ENCODE measurements at regions not wholly inside any gene's neighbourhood (a gene's known extent, or its start where the extent isn't known, plus 50 kb on each side); places are given as distances from the start of the nearest gene placed in this dataset.
"Not testable (repeated sequence)": the region's sequence is repeated elsewhere in the genome, so short reads cannot be mapped to it uniquely, and the experiment has no call there.

DNA sequence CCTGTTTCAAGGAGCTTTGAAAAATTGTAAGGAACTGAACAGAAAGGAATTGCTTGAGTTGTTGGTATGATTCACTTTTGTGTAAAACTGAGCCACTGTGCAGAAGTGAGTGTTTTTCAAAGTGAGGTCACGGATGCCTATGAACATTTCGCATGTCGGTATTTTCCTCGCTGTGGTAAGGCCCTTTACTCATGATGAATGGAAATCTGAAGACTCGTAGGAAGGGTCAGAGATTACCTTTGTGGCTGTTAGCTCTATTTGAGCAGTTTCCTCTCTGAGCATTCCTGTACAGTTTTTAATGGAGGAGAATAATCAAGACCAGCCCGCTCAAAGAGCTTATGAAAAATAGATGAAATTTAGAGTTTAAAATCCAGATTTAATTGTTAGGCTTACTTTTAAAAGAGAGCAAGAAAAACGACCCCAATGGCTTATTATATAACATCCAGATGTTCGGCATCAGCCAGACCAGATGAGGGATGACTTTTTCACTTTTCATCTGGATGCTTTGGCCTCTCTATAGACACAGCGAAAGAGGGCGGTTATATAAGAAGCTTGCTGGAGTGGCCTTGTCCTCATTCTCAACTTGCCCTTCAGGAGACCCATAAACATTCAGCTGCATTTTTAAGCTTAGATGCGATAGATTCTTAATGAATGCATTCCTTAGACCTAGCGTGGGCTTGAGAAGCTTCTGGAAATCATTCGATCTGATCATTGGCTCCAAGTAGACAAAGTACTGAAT lies 99.5 kb downstream of the CD83 start:
- no peak for DNase-seq (ENCODE audit: low read depth in 4 of 4, low spot score in 3 of 4)

DNA sequence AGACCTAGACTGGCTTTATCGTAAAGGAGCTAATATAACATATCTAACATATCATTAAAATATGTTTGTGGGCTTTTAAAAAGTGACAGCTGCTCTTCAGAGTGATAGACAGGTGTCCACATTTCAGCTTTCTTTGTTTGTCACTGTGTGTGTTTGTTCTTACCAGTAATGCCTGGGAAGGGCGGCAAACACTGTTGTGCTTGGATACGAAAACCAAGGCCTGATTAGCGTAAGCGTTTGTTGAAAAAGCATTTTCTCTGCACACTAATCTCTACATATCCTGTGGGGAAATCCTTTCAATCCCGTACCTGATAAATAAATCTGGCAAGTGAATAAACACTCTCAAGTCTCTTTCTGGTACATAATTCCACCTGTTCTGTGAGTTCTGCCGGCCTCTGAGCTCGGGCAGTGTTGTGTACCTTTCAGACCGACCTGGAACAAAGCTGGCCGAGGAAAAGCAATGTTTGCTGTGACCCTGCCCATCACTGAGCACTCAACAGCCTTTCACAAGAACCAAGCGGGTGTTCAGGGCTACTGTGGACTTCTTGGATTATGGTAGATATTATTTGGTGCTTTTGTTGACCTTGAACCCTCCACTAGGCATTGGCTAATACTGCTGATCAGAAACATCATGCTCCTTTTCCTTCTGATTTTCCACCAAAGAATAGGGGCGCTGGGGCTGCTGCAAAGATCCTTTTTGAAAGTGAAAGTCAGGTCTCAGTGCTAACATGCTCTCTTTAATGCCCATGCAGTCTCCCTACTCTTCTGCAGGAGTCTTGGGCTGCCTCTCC lies 100.4 kb downstream of the CD83 start:
- no peak for DNase-seq (ENCODE audit: low read depth in 4 of 4, low spot score in 3 of 4)

DNA sequence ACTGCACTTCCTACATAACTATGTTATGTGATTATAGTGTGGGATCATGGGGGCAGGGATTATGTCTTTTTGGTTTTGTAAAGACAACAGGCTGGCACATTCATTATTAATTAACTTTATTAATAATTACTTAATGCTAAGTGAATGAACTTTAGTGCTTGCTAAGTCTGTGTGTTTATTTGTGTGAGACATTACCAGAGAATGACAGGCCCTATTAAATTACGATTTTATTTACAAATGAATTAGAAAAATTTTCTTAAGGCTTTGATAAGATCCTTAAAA lies 100.9 kb downstream of the CD83 start:
- no peak for DNase-seq (ENCODE audit: low read depth in 4 of 4, low spot score in 3 of 4)

DNA sequence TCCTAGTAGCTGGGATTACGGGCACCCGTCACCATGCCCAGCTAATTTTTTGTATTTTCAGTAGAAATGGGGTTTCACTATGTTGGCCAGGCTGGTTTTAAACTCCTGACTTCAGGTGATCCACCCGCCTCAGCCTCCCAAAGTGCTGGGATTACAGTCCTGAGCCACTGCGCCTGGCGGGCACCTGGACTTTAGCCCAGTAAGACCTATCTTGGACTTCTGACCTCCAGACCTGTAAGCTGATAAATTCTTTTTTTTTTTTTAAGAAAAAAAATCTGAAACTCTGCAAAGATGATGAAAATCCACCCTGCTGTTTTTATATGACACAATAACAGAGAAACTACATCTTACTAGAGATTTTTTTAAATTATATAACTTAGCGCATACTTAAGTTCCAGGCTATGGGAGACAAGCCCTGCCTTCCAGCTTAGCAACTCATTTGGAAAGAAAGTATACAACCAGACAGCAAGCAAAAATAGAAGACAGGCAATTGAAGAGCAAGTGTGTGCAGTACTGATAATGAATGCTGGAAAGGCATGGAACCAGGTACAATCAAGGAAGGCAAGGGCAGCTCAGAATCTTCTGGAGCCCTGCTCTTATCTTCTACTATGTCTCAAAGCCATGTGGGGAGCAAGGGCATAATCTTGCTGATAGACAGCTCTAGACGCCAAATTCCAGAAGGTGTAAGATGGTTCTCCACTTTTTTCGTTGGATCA lies 104.2 kb downstream of the CD83 start:
- DNase-seq (ENCODE audit: low read depth in 4 of 4, low spot score in 3 of 4) = no peak

DNA sequence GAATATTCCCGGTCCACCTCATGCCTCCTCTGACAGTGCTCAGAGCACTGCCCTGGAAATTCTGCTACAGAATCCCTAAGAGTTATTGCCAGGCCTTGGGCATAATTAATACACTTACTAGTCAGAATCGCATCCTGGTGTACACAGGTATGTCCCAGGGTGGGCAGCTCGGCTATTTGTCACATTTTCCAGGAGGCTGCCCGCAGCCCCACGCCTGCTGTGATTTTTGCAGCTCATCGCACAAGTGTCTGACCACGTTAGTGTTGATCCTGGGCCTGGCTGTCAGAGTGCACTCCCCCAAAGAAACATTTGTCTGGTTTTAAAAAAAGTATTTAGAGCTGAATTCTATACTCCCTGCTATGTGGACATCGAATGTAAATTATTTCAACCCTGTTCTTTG lies 105.4 kb downstream of the CD83 start:
- DNase-seq (ENCODE audit: low read depth in 4 of 4, low spot score in 3 of 4) = no peak

DNA sequence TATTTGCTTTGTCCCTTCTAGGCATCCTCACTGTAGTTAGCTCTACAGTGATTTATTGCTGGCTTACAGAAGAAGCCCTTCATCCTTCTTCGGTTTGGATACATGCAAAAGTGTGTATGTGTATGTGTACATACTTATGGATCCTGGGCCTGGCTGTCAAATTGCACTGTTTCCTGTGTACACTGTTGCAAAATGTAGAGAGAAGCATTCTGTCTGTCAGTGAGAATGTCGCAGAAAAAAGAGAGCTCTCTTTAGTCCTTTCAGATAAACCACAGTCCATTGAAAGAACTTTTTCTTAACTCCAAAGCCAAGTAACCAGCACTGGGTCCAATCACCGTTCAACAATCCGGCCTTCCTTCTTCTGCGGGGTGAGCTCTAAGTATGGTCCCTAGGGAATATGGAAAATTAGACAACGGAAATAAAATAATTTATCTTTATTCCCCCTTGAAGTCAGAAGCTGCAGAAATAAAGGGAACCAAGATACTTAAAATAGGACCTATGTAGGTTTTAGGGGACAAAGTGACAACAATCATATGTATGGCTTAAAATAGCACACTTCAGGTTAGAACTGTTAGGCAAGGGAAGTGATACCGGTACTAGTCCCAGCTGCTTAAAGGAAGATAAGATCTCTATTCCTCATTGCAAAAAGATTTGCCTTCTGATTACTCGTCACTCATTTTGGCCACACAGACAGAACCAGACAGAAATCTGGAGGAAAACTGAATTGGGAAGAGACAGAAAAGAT lies 107.0 kb downstream of the CD83 start:
- no peak for DNase-seq (ENCODE audit: low read depth in 4 of 4, low spot score in 3 of 4)

DNA sequence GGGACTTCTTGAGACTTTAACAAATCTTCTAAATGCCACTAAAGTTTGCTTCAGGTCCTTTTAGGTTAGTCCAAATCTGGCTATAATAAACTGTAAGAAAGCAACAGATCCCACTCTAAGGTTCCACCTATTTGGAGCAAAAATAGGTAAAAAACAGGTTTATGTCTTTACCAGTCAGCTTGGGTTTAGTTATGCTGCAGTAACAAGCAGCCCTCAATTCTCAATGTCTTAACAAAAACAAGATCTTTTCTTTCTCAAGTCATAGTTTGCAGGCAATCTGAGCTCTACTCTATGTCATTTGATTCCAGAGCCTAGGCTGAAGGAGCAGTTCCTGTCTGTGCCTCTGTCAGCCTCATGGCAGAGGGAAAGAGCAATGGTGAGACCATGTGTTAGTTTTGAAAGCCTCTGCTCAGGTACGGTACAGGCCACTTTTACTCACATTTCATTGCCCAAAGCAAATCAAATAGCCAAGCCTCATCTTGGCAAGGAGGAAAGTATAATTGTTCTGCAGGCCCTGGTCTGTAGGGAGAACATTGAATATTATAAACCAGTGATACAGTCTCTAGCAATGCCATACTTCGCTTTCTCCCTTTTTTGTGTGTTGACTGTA lies 108.6 kb downstream of the CD83 start:
- DNase-seq (ENCODE audit: low read depth in 4 of 4, low spot score in 3 of 4) = no peak

DNA sequence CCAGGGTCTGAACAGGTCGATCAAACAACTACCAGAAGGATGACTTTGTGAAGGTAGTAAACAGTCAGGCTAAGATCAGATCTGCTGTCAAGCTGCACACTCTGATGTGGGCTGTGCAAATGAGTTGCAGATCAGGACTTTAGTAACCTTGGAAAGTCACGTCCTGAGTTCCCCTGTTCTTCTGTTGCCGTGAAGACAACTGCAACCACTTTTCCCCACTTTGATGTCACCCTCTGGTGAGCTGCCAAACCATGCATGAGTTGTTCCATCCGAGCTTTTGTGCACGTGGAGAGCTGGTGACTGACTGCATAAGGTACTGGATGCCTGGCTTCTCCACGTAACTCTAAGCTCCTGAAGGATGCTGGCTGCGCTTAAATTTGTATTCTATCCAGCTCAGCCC lies 111.0 kb downstream of the CD83 start:
- no peak for DNase-seq (ENCODE audit: low read depth in 4 of 4, low spot score in 3 of 4)

DNA sequence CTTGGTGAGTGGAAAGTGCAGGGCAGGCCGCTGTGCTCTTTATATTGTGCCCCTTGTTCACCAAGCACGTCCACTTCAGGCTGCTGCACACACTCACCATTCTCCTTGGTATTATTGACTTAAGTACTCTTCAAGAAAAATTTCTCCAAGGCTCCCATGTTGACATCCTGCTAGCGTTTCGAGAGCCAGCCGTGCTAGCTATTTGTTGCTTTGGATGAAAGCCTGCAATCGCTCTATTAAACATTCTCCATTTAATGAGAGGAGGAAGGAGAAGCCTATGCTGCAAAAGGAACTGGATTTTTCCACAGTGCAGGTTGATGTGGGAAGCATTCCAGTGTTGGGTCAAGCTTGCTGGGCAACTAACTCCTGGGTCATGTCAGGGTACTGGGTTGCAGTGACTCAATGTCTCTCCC lies 113.5 kb downstream of the CD83 start:
- DNase-seq (ENCODE audit: low read depth in 4 of 4, low spot score in 3 of 4) = no peak

DNA sequence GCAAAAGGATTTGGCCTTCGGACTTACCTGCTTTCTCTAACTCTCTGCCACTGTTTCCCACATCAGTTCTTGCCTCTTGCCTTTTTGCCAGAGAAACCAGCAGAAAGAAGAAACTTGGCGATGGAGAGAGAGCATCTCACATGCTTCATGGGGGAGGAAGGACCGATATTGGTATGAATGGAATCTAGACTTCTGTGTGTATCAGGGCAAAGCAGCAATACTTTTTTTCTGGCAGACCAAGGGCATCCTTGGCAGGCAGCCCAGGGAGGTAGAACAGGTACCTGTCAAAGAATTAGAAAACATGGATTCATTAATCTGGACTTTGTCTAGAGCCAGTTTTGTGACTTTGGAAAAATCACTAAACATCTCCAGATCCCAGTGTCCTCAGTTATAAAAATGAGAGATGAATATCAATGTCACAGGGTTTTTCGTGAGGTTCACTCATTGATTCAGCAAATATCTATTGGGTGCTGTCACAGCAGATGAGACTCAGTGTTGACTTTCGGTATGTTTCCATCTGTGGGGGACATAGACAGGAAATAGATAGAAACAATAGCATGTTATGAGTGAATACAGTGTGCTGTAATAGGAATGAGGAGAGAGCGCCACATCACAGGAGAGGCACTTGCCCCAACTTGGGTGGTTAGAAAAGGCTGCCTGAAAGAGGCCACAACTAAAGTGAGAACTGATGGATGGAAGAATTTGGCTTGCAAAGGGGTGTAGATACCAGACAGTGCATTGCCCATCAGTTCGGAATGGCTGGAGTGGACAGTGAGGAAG lies 114.1 kb downstream of the CD83 start:
- no peak for DNase-seq (ENCODE audit: low read depth in 4 of 4, low spot score in 3 of 4)

DNA sequence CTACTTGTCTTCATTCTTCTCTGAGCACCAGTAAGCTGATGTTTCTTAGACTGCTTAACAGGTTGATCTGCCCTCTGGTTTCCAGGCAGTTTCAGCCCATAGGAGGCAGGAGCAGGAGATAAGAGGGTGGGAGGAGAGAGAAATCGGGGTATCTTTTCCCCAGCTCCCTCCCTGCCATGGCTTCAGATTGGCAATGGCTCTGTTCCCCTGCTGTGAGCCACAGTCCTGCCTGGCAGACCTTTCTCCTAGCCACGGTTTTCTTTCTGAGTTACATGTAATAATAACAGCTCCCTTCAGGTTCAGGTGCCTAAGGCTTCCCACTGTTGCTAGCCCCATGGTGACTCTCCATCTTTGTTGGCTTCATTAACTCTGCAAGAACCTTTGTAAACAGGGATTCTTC lies 115.3 kb downstream of the CD83 start:
- DNase-seq (ENCODE audit: low read depth in 4 of 4, low spot score in 3 of 4) = no peak

DNA sequence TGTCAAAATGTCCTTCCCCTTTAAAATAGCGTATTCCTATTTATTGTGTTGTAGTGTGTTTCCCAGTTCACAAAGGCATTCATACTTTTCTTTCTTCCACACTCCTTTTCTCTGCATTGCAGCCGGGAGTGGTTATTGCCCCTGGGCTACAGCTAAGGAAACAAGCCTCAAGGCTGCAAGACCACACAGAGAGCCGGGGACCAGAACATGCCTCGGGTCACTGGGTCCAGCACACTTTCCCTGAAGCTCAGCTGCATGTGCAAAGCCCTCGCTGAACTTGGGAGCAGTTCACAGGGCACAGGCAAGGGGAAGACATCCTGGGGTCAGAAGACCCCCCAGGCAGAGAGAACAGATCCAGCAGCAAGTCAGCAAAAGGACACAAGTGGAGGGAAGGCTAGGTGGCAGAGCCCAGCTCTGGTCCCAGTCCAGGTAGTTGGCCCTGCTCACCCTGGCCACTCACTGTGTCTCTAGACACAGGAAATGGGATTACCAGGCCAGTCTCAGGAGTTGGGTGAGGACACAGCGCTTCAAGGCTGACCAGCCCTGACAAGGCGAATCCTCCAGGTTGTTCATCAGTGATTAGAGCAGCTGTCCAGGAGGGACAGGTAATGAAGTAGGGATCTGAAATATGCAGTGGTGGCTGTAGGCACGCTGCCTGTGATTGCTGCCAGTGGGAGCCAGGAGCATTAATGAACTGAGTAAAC lies 118.2 kb downstream of the CD83 start:
- no peak for DNase-seq (ENCODE audit: low read depth in 4 of 4, low spot score in 3 of 4)

DNA sequence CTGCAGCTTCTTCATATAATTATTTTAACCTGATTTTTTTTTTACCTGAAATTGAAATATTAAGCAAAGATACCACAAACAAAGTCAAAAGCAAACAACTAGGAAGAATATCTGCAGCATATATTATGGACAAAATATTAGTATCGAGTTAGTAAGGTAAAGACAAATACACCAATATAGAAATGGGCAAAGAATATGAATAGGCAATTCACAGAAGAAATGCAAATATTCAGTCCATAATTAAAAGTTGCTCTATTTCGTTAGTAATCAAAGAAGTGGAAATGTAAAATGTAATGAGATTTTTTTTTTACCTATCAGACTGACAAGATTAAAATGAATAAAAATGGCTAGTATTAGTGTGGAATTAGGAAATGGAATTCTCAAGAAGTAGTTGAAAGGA lies 121.5 kb downstream of the CD83 start:
- DNase-seq (ENCODE audit: low read depth in 4 of 4, low spot score in 3 of 4) = no peak

DNA sequence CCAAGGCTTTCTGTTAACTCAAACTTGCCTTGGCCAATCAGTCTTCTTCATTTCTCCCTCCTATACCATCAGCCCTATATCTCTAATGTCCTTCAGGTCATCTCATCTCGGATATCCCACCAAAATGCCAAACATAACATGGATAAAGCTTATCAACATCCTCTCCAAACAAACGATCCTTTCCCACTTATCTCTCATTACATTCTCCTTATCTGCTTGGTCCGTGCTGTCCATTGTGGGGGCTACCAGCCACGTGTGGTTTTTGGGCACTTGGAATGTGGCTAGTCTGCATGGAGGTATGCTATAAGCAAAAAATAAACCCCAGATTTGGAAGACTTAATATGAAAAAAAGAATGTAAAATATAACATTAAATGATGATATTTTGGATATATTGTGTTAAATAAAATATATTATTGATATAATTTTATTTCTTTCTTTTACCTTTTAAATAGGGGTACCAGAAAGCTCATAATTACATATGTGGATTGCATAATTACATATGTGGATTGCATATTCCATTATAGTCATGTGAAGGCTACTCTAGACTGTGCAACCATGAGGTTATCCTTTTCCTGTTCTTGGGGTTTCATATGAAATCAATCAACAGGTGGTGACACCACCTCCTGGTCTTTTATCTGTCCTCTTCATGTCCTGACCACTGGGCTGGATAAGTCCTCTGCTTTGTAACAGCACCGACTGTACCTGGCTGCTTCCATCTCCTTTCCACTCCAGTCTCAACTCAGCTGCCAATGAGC lies 123.0 kb downstream of the CD83 start:
- no peak for DNase-seq (ENCODE audit: low read depth in 4 of 4, low spot score in 3 of 4)

DNA sequence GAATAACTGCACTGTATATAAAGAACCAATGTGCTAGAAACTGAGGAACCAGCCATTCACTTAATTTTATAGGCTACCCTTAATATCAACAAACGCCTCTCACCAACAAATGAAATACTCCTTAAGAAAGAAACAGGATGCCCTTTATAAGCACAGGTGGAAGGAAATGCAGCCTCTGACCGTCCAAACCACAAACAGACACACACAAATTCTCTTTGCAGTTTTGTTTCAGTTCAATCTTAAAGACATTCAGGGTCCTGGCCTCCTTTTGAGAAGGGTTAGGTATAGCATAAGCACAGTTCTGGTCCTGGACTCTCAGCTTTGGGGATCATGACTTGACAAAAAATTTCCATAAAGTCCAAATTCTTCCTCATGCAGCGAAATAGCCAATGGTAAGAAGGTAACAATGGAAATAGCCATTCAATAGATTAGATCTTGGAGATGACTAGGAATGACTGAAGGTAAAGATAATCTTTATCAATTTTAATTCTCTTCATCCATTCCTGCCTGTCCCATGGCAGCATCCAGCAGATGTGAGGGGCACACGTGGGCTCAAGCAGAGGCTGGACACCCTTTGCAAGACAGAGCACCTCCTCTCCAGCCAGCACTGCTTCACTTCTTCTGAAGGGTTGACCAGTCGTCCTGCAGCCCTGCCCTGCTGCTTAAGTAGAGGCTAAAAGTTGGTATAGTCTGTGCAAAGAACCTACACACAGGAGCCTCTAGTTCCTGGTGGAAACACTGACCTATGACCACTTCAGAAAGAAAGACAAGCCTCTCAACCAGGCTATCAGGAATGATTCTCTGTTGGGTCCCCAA lies 123.9 kb downstream of the CD83 start:
- no peak for DNase-seq (ENCODE audit: low read depth in 4 of 4, low spot score in 3 of 4)

DNA sequence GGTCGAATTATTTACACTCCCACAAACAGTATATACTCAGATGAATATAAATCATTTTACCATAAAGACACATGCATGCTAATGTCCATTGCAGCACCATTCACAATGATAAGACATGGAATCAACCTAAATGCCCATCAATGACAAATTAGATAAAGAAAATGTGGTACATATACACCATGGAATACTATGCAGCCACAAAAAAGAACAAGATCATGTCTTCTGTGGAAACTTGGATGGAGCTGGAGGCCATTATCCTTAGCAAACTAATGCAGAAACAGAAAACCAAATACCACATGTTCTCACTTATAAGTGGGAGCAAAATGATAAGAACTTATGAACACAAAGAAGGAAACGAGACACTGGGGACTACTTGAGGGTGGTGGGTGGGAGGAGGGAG lies 125.3 kb downstream of the CD83 start:
- not testable (repeated sequence) for DNase-seq (ENCODE audit: low read depth in 4 of 4, low spot score in 3 of 4)

DNA sequence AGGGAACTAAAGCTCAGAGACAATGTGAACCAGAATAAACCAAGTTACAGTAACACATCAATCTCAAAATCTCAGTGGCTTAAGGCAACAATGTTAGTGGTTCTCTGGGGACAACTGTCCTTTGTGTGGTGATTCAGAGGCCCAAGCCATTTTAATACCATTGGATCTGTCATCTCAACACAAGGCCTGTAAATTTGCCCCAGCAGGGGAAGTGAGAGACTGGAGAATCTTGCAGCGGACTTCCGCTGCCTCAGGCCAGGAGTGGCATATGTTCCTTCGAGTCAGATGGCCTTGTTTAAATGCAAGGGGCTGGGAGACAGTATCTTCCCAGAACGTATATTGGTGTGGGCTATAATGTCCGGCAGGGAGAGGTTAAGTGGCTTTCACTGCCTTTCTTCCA lies 126.0 kb downstream of the CD83 start:
- DNase-seq (ENCODE audit: low read depth in 4 of 4, low spot score in 3 of 4) = no peak

DNA sequence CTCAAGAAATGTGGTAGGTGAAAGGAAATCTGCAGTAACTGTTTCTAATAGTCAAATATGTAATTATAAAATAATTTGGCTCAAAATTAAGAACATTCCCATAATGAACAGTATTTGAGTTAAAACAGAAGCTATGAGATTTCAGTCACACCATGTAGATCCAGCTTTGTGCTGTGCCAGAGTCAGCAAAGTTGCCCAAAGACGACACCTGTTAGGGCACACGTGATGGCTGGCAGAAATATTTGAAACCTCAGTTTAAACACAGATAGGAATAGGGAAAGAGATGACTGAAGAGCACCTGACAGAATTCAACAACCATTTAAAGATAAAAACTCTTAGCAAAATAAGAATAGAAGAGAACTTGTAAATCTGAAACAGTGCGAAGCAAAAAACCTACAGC lies 129.3 kb downstream of the CD83 start:
- no peak for DNase-seq (ENCODE audit: low read depth in 4 of 4, low spot score in 3 of 4)

Data from left renal pelvis (tissue), 4 donors.